K562 (cell line): ENCODE measurements at regions not wholly inside any gene's neighbourhood (a gene's known extent, or its start where the extent isn't known, plus 50 kb on each side); places are given as distances from the start of the nearest gene placed in this dataset.

ENCODE experiments used
- ATAC-seq: fragments of 200-7000 bp; cut with Tn5 transposase; 3 replicates; pipeline ENCODE4 v1.9.1; 2020; ENCODE audit warnings: moderate library complexity
- BruUV-seq: library from RNA; stranded (reverse); fragments of 400-500 nt; replicated peaks from 2 replicates; lab custom pipeline; 2021; lab: Mats Ljungman, UMichigan
- CTCF ChIA-PET: fragments of 300-600 bp; formaldehyde crosslinking; extraction: SDS; loops from one replicate; lab custom pipeline; 2021; ENCODE audit warnings: low intra/inter-chr PET ratio; lab: Yijun Ruan, JAX
- POLR2A ChIA-PET: fragments of 300-600, 350-650 bp; sonication (Branson Sonifier 250); formaldehyde crosslinking; extraction: SDS; loops from one replicate; lab custom pipeline; 2021; ENCODE audit warnings: antibody characterized with exemption, inconsistent platforms; lab: Yijun Ruan, JAX
- DNase-seq, 4 experiments: peaks; one replicate each; pipeline versions ENCODE4 v3.0.0 to v3.0.0-alpha.2; 2011 to 2018; ENCODE audit warnings: low spot score in 3 of 4, mixed read lengths in 3 of 4; ENCODE audit errors: extremely low read depth in 1 of 4
- FAIRE-seq: peaks from 2 replicates; lab custom pipeline; 2011; peaks lifted over from hg19 to GRCh38; lab: Jason Lieb, UNC
- H2AFZ ChIP-seq: 2 replicates; pipeline ENCODE4 v1.6.0; 2011; ENCODE audit warnings: low read depth, low read length, control low read depth, inconsistent platforms
- H3K27ac ChIP-seq: fragments of 200-600 bp; 3 replicates; pipeline ENCODE4 v1.8.0; 2011; ENCODE audit warnings: low read depth, mild to moderate bottlenecking, control low read depth, inconsistent platforms, low read length, moderate library complexity, mixed read lengths; ENCODE audit errors: extremely low read depth
- H3K27me3 ChIP-seq, 2 experiments: fragments of 300-600 bp in 1 of 2; 2 replicates in 1 of 2; 3 replicates in 1 of 2; pipeline versions ENCODE4 v1.6.0 to v1.8.0; 2011; ENCODE audit warnings: inconsistent platforms in 2 of 2, low read length in 2 of 2, mild to moderate bottlenecking in 1 of 2, mixed read lengths in 1 of 2, moderate library complexity in 1 of 2; ENCODE audit not compliant: control insufficient read depth in 2 of 2, insufficient read depth in 2 of 2
- H3K36me3 ChIP-seq: fragments of 300-600 bp; 3 replicates; pipeline ENCODE4 v1.8.0; 2011; ENCODE audit warnings: mild to moderate bottlenecking, low read length, inconsistent platforms; ENCODE audit not compliant: control insufficient read depth, insufficient read depth
- H3K4me1 ChIP-seq, 2 experiments: fragments of 200-600 bp in 1 of 2; replicated peaks in 1 of 2; 2 replicates in 1 of 2; 3 replicates in 1 of 2; pipeline versions ENCODE4 v1.5.1 to v1.8.0; 2011; ENCODE audit warnings: inconsistent platforms in 2 of 2, low read length in 2 of 2, mild to moderate bottlenecking in 1 of 2, mixed read lengths in 1 of 2, moderate library complexity in 1 of 2; ENCODE audit not compliant: control insufficient read depth in 2 of 2, insufficient read depth in 2 of 2
- H3K4me2 ChIP-seq: 2 replicates; pipeline ENCODE4 v1.6.1; 2011; ENCODE audit warnings: low read length, control low read depth, inconsistent platforms, mixed read lengths; ENCODE audit not compliant: insufficient read depth
- H3K4me3 ChIP-seq: fragments of 200-600 bp; sonication (generic), shearing (Covaris generic); 2 replicates; pipeline ENCODE4 v1.5.1; 2016; ENCODE audit warnings: control low read depth, inconsistent platforms
- H3K79me2 ChIP-seq: fragments of 200-600 bp; 3 replicates; pipeline ENCODE4 v1.8.0; 2011; ENCODE audit warnings: low read length, inconsistent platforms; ENCODE audit not compliant: control insufficient read depth, insufficient read depth
- H3K9ac ChIP-seq, 2 experiments: 2 replicates each; pipeline versions ENCODE4 v1.6.0 to v1.6.1; 2011; ENCODE audit warnings: low read depth in 2 of 2, low read length in 2 of 2, control low read depth in 1 of 2, inconsistent platforms in 1 of 2, mild to moderate bottlenecking in 1 of 2, mixed read lengths in 1 of 2; ENCODE audit not compliant: insufficient read depth in 1 of 2
- H3K9me1 ChIP-seq: one replicate; pipeline ENCODE4 v1.6.0; 2011; ENCODE audit warnings: inconsistent platforms, mild to moderate bottlenecking, low read length, moderate library complexity; ENCODE audit not compliant: control insufficient read depth, insufficient read depth
- H3K9me3 ChIP-seq: replicated peaks from 2 replicates; pipeline ENCODE4 v1.5.1; 2011; ENCODE audit warnings: low read depth, low read length, inconsistent platforms; ENCODE audit not compliant: control insufficient read depth, insufficient read depth
- H4K20me1 ChIP-seq: replicated peaks from 2 replicates; pipeline ENCODE4 v1.6.1; 2011; ENCODE audit warnings: low read length, inconsistent platforms, mixed read lengths; ENCODE audit not compliant: control insufficient read depth, insufficient read depth
- CEBPZ ChIP-seq: fragments of 150-350 bp; IDR thresholded peaks from 2 replicates; pipeline ENCODE4 v1.6.1; 2014; ENCODE audit warnings: low read depth, mild to moderate bottlenecking, low read length, borderline replicate concordance
- CHD4 ChIP-seq: fragments of 200-600 bp; sonication (generic); IDR thresholded peaks from 3 replicates; pipeline ENCODE4 v1.6.1; 2012; ENCODE audit warnings: low read depth, mild to moderate bottlenecking, mixed read lengths, low read length, inconsistent platforms; ENCODE audit not compliant: insufficient read depth, insufficient replicate concordance, poor library complexity, severe bottlenecking
- CXXC5 ChIP-seq: fragments of 250-450 bp; sonication (Bioruptor Pico); IDR thresholded peaks from 2 replicates; pipeline ENCODE4 v1.8.0; 2022; ENCODE audit warnings: inconsistent platforms, mild to moderate bottlenecking, moderate library complexity
- GATAD2B ChIP-seq: fragments of 450-650 bp; IDR thresholded peaks from 2 replicates; pipeline ENCODE4 v1.6.1; 2017; ENCODE audit warnings: mild to moderate bottlenecking, borderline replicate concordance
- HDAC6 ChIP-seq: IDR thresholded peaks from 2 replicates; pipeline ENCODE4 v1.6.1; 2012; ENCODE audit warnings: low read depth, mild to moderate bottlenecking, control low read depth, inconsistent platforms, low read length, moderate library complexity
- TFE3 ChIP-seq: fragments of 450-650 bp; formaldehyde crosslinking; IDR thresholded peaks from 2 replicates; pipeline ENCODE4 v1.4.0; 2020; ENCODE audit warnings: mild to moderate bottlenecking, mixed read lengths
- ZBTB11 ChIP-seq, 3 experiments: fragments of 200-800 bp in 1 of 3; fragments of 250-450 bp in 1 of 3; fragments of 450-650 bp in 1 of 3; sonication (Bioruptor Pico) in 1 of 3; sonication (Bioruptor generic) in 1 of 3; formaldehyde crosslinking in 1 of 3; IDR thresholded peaks; 2 replicates each; pipeline versions ENCODE4 v1.6.1 to v1.8.0; 2016 to 2022; ENCODE audit warnings: mild to moderate bottlenecking in 2 of 3, missing genetic modification characterization in 2 of 3, missing compliant biosample characterization in 1 of 3, moderate library complexity in 1 of 3
- ZNF165 ChIP-seq: fragments of 250-450 bp; sonication (Bioruptor Pico); IDR thresholded peaks from 2 replicates; pipeline ENCODE4 v1.4.0; 2020; ENCODE audit warnings: borderline replicate concordance
- WGBS: fragments of 100-300 bp; shearing (Covaris generic); methylation state at CpG from one replicate; pipeline ENCODE4 v1.1.6; 2016; ENCODE audit warnings: low coverage, mixed read lengths; ENCODE audit not compliant: insufficient coverage; ENCODE audit errors: missing lambda C conversion rate; 5-methylcytosine and 5-hydroxymethylcytosine counted together
- in situ Hi-C: fragments of 300-500 bp; cut with MboI; formaldehyde crosslinking; loops from 4 replicates; pipeline ENCODE4 v1.15.0; 2018; ENCODE audit warnings: inconsistent platforms, mixed read lengths
- intact Hi-C: fragments of 100-400 bp; cut with micrococcal nuclease; formaldehyde crosslinking; loops from 2 replicates; pipeline ENCODE4 v1.14.2; 2022

GRCh38 chr20:57102160-57102559 is 164.3 kb downstream of the BMP7 start:
- H3K27me3 ChIP-seq: peaks cover 13 to 35% of the 10 kb centered on the region in 2 experiments; a peak in 4 of 5 replicates
- no peak for DNase-seq
- H3K36me3 ChIP-seq: no peaks in the 10 kb centered on the region
- no TSS peak for BruUV-seq
- H3K4me3 ChIP-seq: no peak overlapping the region
- CTCF ChIA-PET: no interaction called here
- H3K27ac ChIP-seq: no peak overlapping the region
- ATAC-seq: no peak
- H3K4me2 ChIP-seq: no peak overlapping the region
- no peaks in the 10 kb centered on the region for H4K20me1 ChIP-seq
- no peaks in the 10 kb centered on the region for H3K9me3 ChIP-seq
- H2AFZ ChIP-seq: no peak overlapping the region
- TF ChIP-seq ZNF165 (CRISPR knock-in tag) (no peak), HDAC6 (no peak), GATAD2B (no peak), TFE3 (CRISPR knock-in tag) (peak; percentile 85; the same call in 1 of the 2 replicates), ZBTB11 (CRISPR knock-in tag; IDR thresholded peaks at IDR 0.05) (peak in 1 of 3 experiments; percentile 89; a peak in 2 of 6 replicates), CHD4 (no peak), CXXC5 (no peak), CEBPZ (no peak)
- no peaks in the 10 kb centered on the region for H3K9me1 ChIP-seq
- H3K9ac ChIP-seq: no peak overlapping the region
- in situ Hi-C loops: no loop called here
- no peak for FAIRE-seq
- no peaks in the 10 kb centered on the region for H3K79me2 ChIP-seq
- intact Hi-C loops: no loop called here
- POLR2A ChIA-PET: no interaction called here
- peaks cover 0 to 4% of the 10 kb centered on the region in 2 experiments; a peak in 1 of 5 replicates for H3K4me1 ChIP-seq
- 2% methylated on average over 9 of the region's 9 CpGs for WGBS
